GM23338 (cell line): ENCODE measurements at regions not wholly inside any gene's neighbourhood (a gene's known extent, or its start where the extent isn't known, plus 50 kb on each side); places are given as distances from the start of the nearest gene placed in this dataset.
"Not testable (repeated sequence)": the region's sequence is repeated elsewhere in the genome, so short reads cannot be mapped to it uniquely, and the experiment has no call there.

Experiments used
- EZH2 ChIP-seq: fragments of 200-600 bp; sonication (generic); IDR thresholded peaks from one replicate; pipeline ENCODE4 v1.8.0; 2017; ENCODE audit warnings: antibody characterized with exemption, mild to moderate bottlenecking, low read depth; ENCODE audit not compliant: unreplicated experiment
- POLR2AphosphoS5 ChIP-seq: IDR thresholded peaks from 2 replicates; pipeline ENCODE4 v1.6.1; 2016; ENCODE audit warnings: antibody characterized with exemption, low read depth

DNA sequence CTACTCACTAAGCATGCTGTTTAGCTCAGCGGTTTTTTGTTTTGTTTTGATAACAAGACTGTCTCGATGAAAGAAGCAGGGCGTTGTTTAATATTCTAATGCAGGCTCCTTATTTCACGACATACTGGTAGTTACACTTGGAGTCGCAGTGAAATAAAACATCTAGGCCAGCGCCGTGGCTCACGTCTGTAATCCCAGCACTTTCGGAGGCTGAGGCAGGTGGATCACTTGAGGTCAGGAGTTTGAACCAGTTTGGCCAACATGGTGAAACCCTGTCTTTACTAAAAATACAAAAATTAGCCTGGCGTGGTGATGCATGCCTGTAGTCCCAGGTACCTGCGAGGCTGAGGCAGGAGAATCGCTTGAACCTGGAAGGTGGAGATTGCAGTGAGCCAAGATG, 145.8 kb downstream of the MYCN start:
- TF ChIP-seq POLR2AphosphoS5, EZH2: not testable (repeated sequence)
